ENCODE measurements at regions not wholly inside any gene's neighbourhood (a gene's known extent, or its start where the extent isn't known, plus 50 kb on each side); places are given as distances from the start of the nearest gene placed in this dataset.

- TF ChIP-seq CTCF (IDR thresholded peaks at IDR 0.05; ENCODE audit: low read length) (no peak), EZH2phosphoT487 (IDR thresholded peaks at IDR 0.05; ENCODE audit: low read length) (no peak)
Measured at GRCh38 chr16:64542152-64542551, 579.7 kb downstream of the CDH11 start.
